Transverse colon (tissue), 4 donors: ENCODE measurements at regions not wholly inside any gene's neighbourhood (a gene's known extent, or its start where the extent isn't known, plus 50 kb on each side); places are given as distances from the start of the nearest gene placed in this dataset.
"Not testable (repeated sequence)": the region's sequence is repeated elsewhere in the genome, so short reads cannot be mapped to it uniquely, and the experiment has no call there.

ENCODE experiments used
- DNase-seq: peaks from one replicate; pipeline ENCODE4 v3.0.0-alpha.2; 2019
- H3K27ac ChIP-seq, 4 donors: fragments of 200-600 bp; sonication (generic); 2 replicates each; pipeline ENCODE4 v1.5.1; 2016 to 2018; ENCODE audit warnings: inconsistent platforms in 4 of 4
- H3K27me3 ChIP-seq: fragments of 200-600 bp; sonication (generic); 2 replicates; pipeline ENCODE4 v1.5.1; 2017; ENCODE audit warnings: inconsistent platforms
- H3K36me3 ChIP-seq, 4 donors: fragments of 200-600 bp; sonication (generic); 2 replicates each; pipeline ENCODE4 v1.5.1; 2017 to 2019; ENCODE audit warnings: inconsistent platforms in 4 of 4
- H3K4me1 ChIP-seq, 4 donors: fragments of 200-600 bp; sonication (generic); 2 replicates each; pipeline ENCODE4 v1.5.1; 2017 to 2020; ENCODE audit warnings: inconsistent platforms in 4 of 4
- H3K4me3 ChIP-seq, 4 donors: fragments of 200-600 bp; sonication (generic); 1 replicate in 1 of 4; 2 replicates in 3 of 4; pipeline versions ENCODE4 v1.5.1 to v1.6.1; 2017 to 2019; ENCODE audit warnings: inconsistent platforms in 4 of 4
- H3K9me3 ChIP-seq, 2 donors: fragments of 200-600 bp; sonication (generic); 2 replicates each; pipeline ENCODE4 v1.5.1; 2017 to 2019; ENCODE audit warnings: inconsistent platforms in 2 of 2
- WGBS, 2 donors: methylation state at CpG; one replicate each; pipeline ENCODE4 v1.1.5; 2018; ENCODE audit warnings: low coverage in 1 of 2; 5-methylcytosine and 5-hydroxymethylcytosine counted together
- in situ Hi-C, 4 donors: fragments of 200-750 bp; cut with MboI; loops; one replicate each; pipeline versions ENCODE4 v1.15.0 to v1.15.1; 2017; ENCODE audit warnings: low sequenced_read_pairs in 3 of 4, low pct_ligation_motif_present in 1 of 4, low pct_unique_long_range_greater_than_20kb in 1 of 4
- intact Hi-C: fragments of 100-400 bp; cut with DNase I; formaldehyde crosslinking; loops from one replicate; pipeline ENCODE4 v1.15.1; 2023; ENCODE audit warnings: low total_unique reads
- small RNA-seq, 4 donors: library from RNA; depleted of rRNA; stranded (forward); fragments of <200 nt; gene quantifications; one replicate each; pipeline ENCODE3, GENCODE V24; 2016

DNA sequence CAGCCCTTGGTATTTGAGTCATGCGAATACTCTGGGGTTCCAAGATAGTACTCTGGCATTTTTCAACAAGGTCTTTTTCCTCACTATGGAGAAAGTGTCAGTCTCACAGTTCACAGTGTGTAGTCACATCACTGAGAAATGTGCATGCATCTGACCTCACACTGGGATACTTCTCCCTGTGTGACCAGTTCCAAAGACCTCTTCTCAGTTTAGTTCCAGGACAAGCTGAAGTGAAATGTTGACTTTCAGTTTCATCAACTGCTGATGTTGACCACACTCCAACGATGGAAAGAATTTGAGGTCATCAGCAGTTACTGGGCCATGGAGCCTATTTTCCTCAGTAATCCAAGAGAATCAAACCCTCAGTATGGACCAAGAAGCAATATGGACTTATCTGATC lies 55.1 kb upstream of the SOX11 start:
- H3K9me3 ChIP-seq, DNase-seq, in situ Hi-C loops, H3K27ac ChIP-seq, intact Hi-C loops, H3K36me3 ChIP-seq, H3K27me3 ChIP-seq, H3K4me1 ChIP-seq, H3K4me3 ChIP-seq: not testable (repeated sequence)
- 82 to 89% methylated on average over 1 to 2 of the region's 2 CpGs for WGBS, 2 donors

Small RNA genes lying in the stretch of these regions (small RNA-seq; reads per million reads assigned to genes)
- 0 reads per million in 4 donors for gene RF00322
- 0 reads per million in 4 donors for gene RNU6-649P
